WERI-Rb-1 (cell line): ENCODE measurements at regions not wholly inside any gene's neighbourhood (a gene's known extent, or its start where the extent isn't known, plus 50 kb on each side); places are given as distances from the start of the nearest gene placed in this dataset.
"Not testable (repeated sequence)": the region's sequence is repeated elsewhere in the genome, so short reads cannot be mapped to it uniquely, and the experiment has no call there.

Experiments used
- DNase-seq: peaks from one replicate; pipeline ENCODE4 v3.0.0-alpha.2; 2020
- H3K27ac ChIP-seq: fragments of 250-450 bp; sonication (Bioruptor Pico); 2 replicates; pipeline ENCODE4 v1.5.1; 2020; ENCODE audit warnings: mild to moderate bottlenecking, moderate library complexity
- H3K27me3 ChIP-seq: fragments of 250-450 bp; sonication (Bioruptor Pico); 2 replicates; pipeline ENCODE4 v1.5.1; 2021; ENCODE audit warnings: mild to moderate bottlenecking, low read depth, moderate library complexity; ENCODE audit not compliant: insufficient read depth, severe bottlenecking
- H3K36me3 ChIP-seq: fragments of 250-450 bp; sonication (Bioruptor Pico); 2 replicates; pipeline ENCODE4 v1.5.1; 2020; ENCODE audit warnings: mild to moderate bottlenecking, moderate library complexity
- H3K4me3 ChIP-seq: 2 replicates; pipeline ENCODE4 v1.5.1; 2011; ENCODE audit warnings: low read depth, mild to moderate bottlenecking, control low read depth, low read length
- H3K9me3 ChIP-seq: fragments of 250-450 bp; sonication (Bioruptor Pico); 2 replicates; pipeline ENCODE4 v1.5.1; 2021; ENCODE audit warnings: mild to moderate bottlenecking, moderate library complexity; ENCODE audit not compliant: severe bottlenecking
- CTCF ChIP-seq: IDR thresholded peaks from 2 replicates; pipeline ENCODE4 v1.5.1; 2011; ENCODE audit warnings: low read depth, mild to moderate bottlenecking, control low read depth, inconsistent platforms, low read length

- Histone ChIP-seq H3K4me3 (no peak overlapping the region), H3K27ac (no peak overlapping the region), H3K27me3 (peaks cover 47% of the 10 kb centered on the region), H3K9me3 (no peaks in the 10 kb centered on the region), H3K36me3 (no peaks in the 10 kb centered on the region)
- DNase-seq, result no peak
- TF ChIP-seq CTCF, result no peak
These were observed 226.7 kb upstream of the PRKX start for GRCh38 chrX:3940000-3940610.

GRCh38 chrX:3938587-3938986 lies 225.1 kb upstream of the PRKX start:
- no peak overlapping the region for H3K27ac ChIP-seq
- H3K9me3 ChIP-seq, result no peaks in the 10 kb centered on the region
- no peak for DNase-seq
- H3K36me3 ChIP-seq, result no peaks in the 10 kb centered on the region
- no peak overlapping the region for H3K4me3 ChIP-seq
- peaks cover 42% of the 10 kb centered on the region for H3K27me3 ChIP-seq
- TF ChIP-seq CTCF, result no peak

GRCh38 chrX:3935196-3935595 lies 221.7 kb upstream of the PRKX start:
- not testable (repeated sequence) for H3K4me3 ChIP-seq, H3K27ac ChIP-seq, DNase-seq, H3K9me3 ChIP-seq, H3K36me3 ChIP-seq
- H3K27me3 ChIP-seq, result peaks cover 18% of the 10 kb centered on the region

GRCh38 chrX:3920424-3921017 lies 207.1 kb upstream of the PRKX start:
- H3K36me3 ChIP-seq, H3K27ac ChIP-seq, H3K4me3 ChIP-seq, H3K27me3 ChIP-seq, DNase-seq, H3K9me3 ChIP-seq: not testable (repeated sequence)

- DNase-seq, H3K4me3 ChIP-seq, H3K36me3 ChIP-seq, H3K9me3 ChIP-seq, H3K27me3 ChIP-seq, H3K27ac ChIP-seq: not testable (repeated sequence)
These were observed 206.4 kb upstream of the PRKX start for GRCh38 chrX:3919668-3920423.

- not testable (repeated sequence) for H3K36me3 ChIP-seq, H3K27me3 ChIP-seq, H3K9me3 ChIP-seq, H3K27ac ChIP-seq, H3K4me3 ChIP-seq, DNase-seq
These were observed 201.4 kb upstream of the PRKX start for GRCh38 chrX:3914813-3915212.

GRCh38 chrX:3914059-3914458 lies 200.6 kb upstream of the PRKX start:
- not testable (repeated sequence) for H3K27ac ChIP-seq, DNase-seq, H3K9me3 ChIP-seq, H3K27me3 ChIP-seq, H3K36me3 ChIP-seq, H3K4me3 ChIP-seq

GRCh38 chrX:3911012-3911411 lies 197.6 kb upstream of the PRKX start:
- H3K9me3 ChIP-seq, H3K36me3 ChIP-seq, H3K27me3 ChIP-seq, H3K27ac ChIP-seq, H3K4me3 ChIP-seq, DNase-seq: not testable (repeated sequence)

GRCh38 chrX:3910611-3911010 lies 197.2 kb upstream of the PRKX start:
- not testable (repeated sequence) for H3K4me3 ChIP-seq, H3K27me3 ChIP-seq, DNase-seq, H3K27ac ChIP-seq, H3K9me3 ChIP-seq, H3K36me3 ChIP-seq

GRCh38 chrX:3905522-3906258 lies 192.2 kb upstream of the PRKX start:
- not testable (repeated sequence) for H3K36me3 ChIP-seq, H3K9me3 ChIP-seq, H3K27me3 ChIP-seq, H3K27ac ChIP-seq, DNase-seq, H3K4me3 ChIP-seq

- not testable (repeated sequence) for H3K27ac ChIP-seq, H3K36me3 ChIP-seq, H3K27me3 ChIP-seq, H3K9me3 ChIP-seq, DNase-seq, H3K4me3 ChIP-seq
These were observed 188.8 kb upstream of the PRKX start for GRCh38 chrX:3902222-3902621.

- not testable (repeated sequence) for H3K27ac ChIP-seq, H3K36me3 ChIP-seq, H3K9me3 ChIP-seq, H3K4me3 ChIP-seq, DNase-seq, H3K27me3 ChIP-seq
These were observed 183.3 kb upstream of the PRKX start for GRCh38 chrX:3896755-3897154.
